ENCODE measurements at regions not wholly inside any gene's neighbourhood (a gene's known extent, or its start where the extent isn't known, plus 50 kb on each side); places are given as distances from the start of the nearest gene placed in this dataset.

GRCh38 chr11:11069841-11070835 lies 212.3 kb upstream of the ZBED5 start:
- ATAC-seq = no peak
- H3K27ac Mint-ChIP-seq = no peak overlapping the region
- H3K4me1 Mint-ChIP-seq = peaks cover 79% of the 10 kb centered on the region
- POLR2A ChIA-PET = interaction anchor here (1.0 kb wide), 1 partner anchor 261 kb away, joined by 3 read pairs; the partner anchor contains the start of gene EIF4G2
- no peak for DNase-seq (ENCODE audit: low spot score)
- CTCF ChIA-PET = interaction anchor here (0.8 to 3.3 kb wide), 4 partner anchors 42 to 136 kb away, joined by 3 to 27 read pairs (median 5); no protein-coding TSS in a partner anchor
- peaks cover 4% of the 10 kb centered on the region for H3K27me3 Mint-ChIP-seq (ENCODE audit: low read depth)
- TF ChIP-seq HMGXB4 (CRISPR knock-in tag; IDR thresholded peaks at IDR 0.05) (no peak), ATF1 (CRISPR knock-in tag; IDR thresholded peaks at IDR 0.05) (no peak), ATF2 (CRISPR knock-in tag; IDR thresholded peaks at IDR 0.05; ENCODE audit: borderline replicate concordance, low read depth) (no peak), FOXP4 (CRISPR knock-in tag; IDR thresholded peaks at IDR 0.05) (no peak), ELF4 (CRISPR knock-in tag; IDR thresholded peaks at IDR 0.05; ENCODE audit: low read depth) (no peak), CREB1 (CRISPR knock-in tag; IDR thresholded peaks at IDR 0.05) (no peak)
- no peaks in the 10 kb centered on the region for H3K9me3 Mint-ChIP-seq
- H3K4me3 Mint-ChIP-seq = no peak overlapping the region
- no peaks in the 10 kb centered on the region for H3K36me3 Mint-ChIP-seq

GRCh38 chr11:11068113-11068512 lies 210.3 kb upstream of the ZBED5 start:
- H3K27ac Mint-ChIP-seq = no peak overlapping the region
- peaks cover 2% of the 10 kb centered on the region for H3K27me3 Mint-ChIP-seq (ENCODE audit: low read depth)
- H3K4me1 Mint-ChIP-seq = peaks cover 77% of the 10 kb centered on the region
- CTCF ChIA-PET = interaction anchor here (1.0 to 3.2 kb wide), 3 partner anchors 31 to 73 kb away, joined by 3 to 17 read pairs (median 4); no protein-coding TSS in a partner anchor
- no peaks in the 10 kb centered on the region; the same call in none of the 2 replicates for H3K36me3 Mint-ChIP-seq
- DNase-seq (ENCODE audit: low spot score) (no peak), ATAC-seq (no peak)
- no peak overlapping the region for H3K4me3 Mint-ChIP-seq
- peaks cover 5% of the 10 kb centered on the region; the same call in 1 of the 2 replicates for H3K9me3 Mint-ChIP-seq
- POLR2A ChIA-PET = no interaction called here
- TF ChIP-seq ATF3 (CRISPR knock-in tag; conservative IDR thresholded peaks at IDR 0.05) (no peak), HMGA2 (CRISPR knock-in tag; IDR thresholded peaks at IDR 0.05) (no peak), CTCF (IDR thresholded peaks at IDR 0.05) (no peak), TP53 (CRISPR knock-in tag; IDR thresholded peaks at IDR 0.05) (no peak), NFYB (CRISPR knock-in tag; conservative IDR thresholded peaks at IDR 0.05; ENCODE audit: low read depth) (no peak), GTF2I (CRISPR knock-in tag; conservative IDR thresholded peaks at IDR 0.05) (no peak), ZNF416 (CRISPR knock-in tag; IDR thresholded peaks at IDR 0.05) (no peak), MLX (CRISPR knock-in tag; IDR thresholded peaks at IDR 0.05) (no peak), SMAD3 (CRISPR knock-in tag; IDR thresholded peaks at IDR 0.05; ENCODE audit: borderline replicate concordance) (no peak), RORB (CRISPR knock-in tag; IDR thresholded peaks at IDR 0.05) (no peak), E2F4 (CRISPR knock-in tag; IDR thresholded peaks at IDR 0.05; ENCODE audit: borderline replicate concordance, low read depth) (no peak), ZNF317 (CRISPR knock-in tag; IDR thresholded peaks at IDR 0.05; ENCODE audit: borderline replicate concordance, low read depth) (no peak), JUN (CRISPR knock-in tag; IDR thresholded peaks at IDR 0.05) (no peak), ZNF232 (CRISPR knock-in tag; IDR thresholded peaks at IDR 0.05) (no peak), CREB1 (CRISPR knock-in tag; IDR thresholded peaks at IDR 0.05) (no peak), NR1H2 (CRISPR knock-in tag; IDR thresholded peaks at IDR 0.05) (no peak), SMAD4 (CRISPR knock-in tag; IDR thresholded peaks at IDR 0.05) (no peak), ZSCAN18 (CRISPR knock-in tag; IDR thresholded peaks at IDR 0.05) (no peak)
